GM23338 (cell line): ENCODE measurements at regions not wholly inside any gene's neighbourhood (a gene's known extent, or its start where the extent isn't known, plus 50 kb on each side); places are given as distances from the start of the nearest gene placed in this dataset.

Experiments used
- ATAC-seq: fragments of 200-7000 bp; cut with Tn5 transposase; 3 replicates; pipeline ENCODE4 v1.9.1; 2020
- DNase-seq: peaks from one replicate; pipeline ENCODE4 v3.0.0-alpha.2; 2015; ENCODE audit warnings: low spot score
- H2AFZ ChIP-seq: fragments of 200-600 bp; sonication (generic); 2 replicates; pipeline ENCODE4 v1.8.0; 2016; ENCODE audit warnings: antibody characterized with exemption, mild to moderate bottlenecking, moderate library complexity
- H3F3A ChIP-seq: fragments of 200-600 bp; sonication (generic); replicated peaks from 2 replicates; pipeline ENCODE4 v1.8.0; 2017; ENCODE audit warnings: antibody characterized with exemption, mixed run types, low read depth
- H3K27ac ChIP-seq: fragments of 200-600 bp; sonication (generic); 2 replicates; pipeline ENCODE4 v1.6.1; 2016; ENCODE audit warnings: low read depth
- H3K27me3 ChIP-seq: fragments of 200-600 bp; sonication (generic); 2 replicates; pipeline ENCODE4 v1.8.0; 2016; ENCODE audit warnings: mild to moderate bottlenecking, mixed run types, moderate library complexity; ENCODE audit not compliant: insufficient read depth
- H3K36me3 ChIP-seq: fragments of 200-600 bp; sonication (generic); 2 replicates; pipeline ENCODE4 v1.8.0; 2016; ENCODE audit warnings: mild to moderate bottlenecking; ENCODE audit not compliant: insufficient read depth
- H3K4me1 ChIP-seq: fragments of 200-600 bp; sonication (generic); 2 replicates; pipeline ENCODE4 v1.8.0; 2016; ENCODE audit warnings: mild to moderate bottlenecking, moderate library complexity; ENCODE audit not compliant: insufficient read depth
- H3K4me2 ChIP-seq: fragments of 200-600 bp; sonication (generic); 2 replicates; pipeline ENCODE4 v1.7.1; 2017; ENCODE audit warnings: mixed run types
- H3K4me3 ChIP-seq: fragments of 200-600 bp; sonication (generic); 2 replicates; pipeline ENCODE4 v1.6.1; 2016; ENCODE audit warnings: mixed run types
- H3K79me2 ChIP-seq: fragments of 200-600 bp; sonication (generic); replicated peaks from 2 replicates; pipeline ENCODE4 v1.8.0; 2017; ENCODE audit warnings: mild to moderate bottlenecking; ENCODE audit not compliant: insufficient read depth
- H3K9me2 ChIP-seq: fragments of 200-600 bp; sonication (generic); 2 replicates; pipeline ENCODE4 v1.8.0; 2017; ENCODE audit not compliant: insufficient read depth
- H4K20me1 ChIP-seq: fragments of 200-600 bp; sonication (generic); replicated peaks from 2 replicates; pipeline ENCODE4 v1.8.0; 2017; ENCODE audit warnings: mild to moderate bottlenecking; ENCODE audit not compliant: insufficient read depth
- H3K27ac Mint-ChIP-seq: 2 replicates; pipeline ENCODE4 v1.8.0; 2020; ENCODE audit warnings: inconsistent platforms, mild to moderate bottlenecking, moderate library complexity, mixed read lengths
- H3K27me3 Mint-ChIP-seq: 3 replicates; pipeline ENCODE4 v1.8.0; 2022; ENCODE audit warnings: low read depth, mild to moderate bottlenecking, moderate library complexity, mixed read lengths, inconsistent platforms; ENCODE audit not compliant: insufficient read depth, poor library complexity
- H3K36me3 Mint-ChIP-seq: 3 replicates; pipeline ENCODE4 v1.8.0; 2021; ENCODE audit warnings: low read depth, mild to moderate bottlenecking, inconsistent platforms, moderate library complexity, mixed read lengths
- H3K4me1 Mint-ChIP-seq: 3 replicates; pipeline ENCODE4 v1.8.0; 2020; ENCODE audit warnings: mild to moderate bottlenecking, inconsistent platforms, mixed read lengths
- H3K4me3 Mint-ChIP-seq: 3 replicates; pipeline ENCODE4 v1.8.0; 2021; ENCODE audit warnings: moderate library complexity, mild to moderate bottlenecking, inconsistent platforms, mixed read lengths
- H3K9me3 Mint-ChIP-seq: 3 replicates; pipeline ENCODE4 v1.8.0; 2020; ENCODE audit warnings: moderate library complexity, mild to moderate bottlenecking, inconsistent platforms, mixed read lengths
- CREB1 ChIP-seq: fragments of 250-450 bp; sonication (Bioruptor Pico); IDR thresholded peaks from 2 replicates; pipeline ENCODE4 v1.5.0; 2020; ENCODE audit warnings: low read depth, mild to moderate bottlenecking, moderate library complexity
- CTCF ChIP-seq, 2 experiments: fragments of 200-600 bp in 1 of 2; sonication (generic) in 1 of 2; conservative IDR thresholded peaks; 2 replicates each; pipeline versions ENCODE4 v1.5.1 to v1.6.1; 2016 to 2017; ENCODE audit warnings: antibody characterized with exemption in 2 of 2, low read depth in 2 of 2, mild to moderate bottlenecking in 2 of 2, moderate library complexity in 1 of 2
- ETS1 ChIP-seq: IDR thresholded peaks from 2 replicates; pipeline ENCODE4 v1.6.1; 2016; ENCODE audit warnings: antibody characterized with exemption
- EZH2 ChIP-seq: fragments of 200-600 bp; sonication (generic); IDR thresholded peaks from one replicate; pipeline ENCODE4 v1.8.0; 2017; ENCODE audit warnings: antibody characterized with exemption, mild to moderate bottlenecking, low read depth; ENCODE audit not compliant: unreplicated experiment
- EZH2phosphoT487 ChIP-seq: fragments of 200-600 bp; sonication (generic); IDR thresholded peaks from one replicate; pipeline ENCODE4 v1.8.1; 2018; ENCODE audit warnings: antibody characterized with exemption; ENCODE audit not compliant: unreplicated experiment
- NANOG ChIP-seq: IDR thresholded peaks from 2 replicates; pipeline ENCODE4 v1.6.1; 2016; ENCODE audit warnings: antibody characterized with exemption, borderline replicate concordance
- POLR2AphosphoS5 ChIP-seq: IDR thresholded peaks from 2 replicates; pipeline ENCODE4 v1.6.1; 2016; ENCODE audit warnings: antibody characterized with exemption, low read depth
- REST ChIP-seq: IDR thresholded peaks from one replicate; pipeline ENCODE4 v1.6.1; 2018; ENCODE audit warnings: antibody characterized with exemption; ENCODE audit not compliant: unreplicated experiment
- STAT1 ChIP-seq: IDR thresholded peaks from one replicate; pipeline ENCODE4 v1.6.1; 2016; ENCODE audit warnings: antibody characterized with exemption; ENCODE audit not compliant: unreplicated experiment
- ZNF114 ChIP-seq: fragments of 250-450 bp; sonication (Bioruptor Pico); IDR thresholded peaks from 2 replicates; pipeline ENCODE4 v1.5.0; 2020; ENCODE audit warnings: mild to moderate bottlenecking, moderate library complexity
- ZNF331 ChIP-seq: fragments of 250-450 bp; sonication (Bioruptor Pico); IDR thresholded peaks from 2 replicates; pipeline ENCODE4 v1.5.0; 2020; ENCODE audit warnings: low read depth, mild to moderate bottlenecking, moderate library complexity

- no peaks in the 10 kb centered on the region for H3F3A ChIP-seq
- Mint-ChIP-seq H3K36me3 (peaks cover 12% of the 10 kb centered on the region; the same call in 1 of the 3 replicates), H3K9me3 (peaks cover 12% of the 10 kb centered on the region), H3K4me3 (no peak overlapping the region), H3K4me1 (peaks cover 2% of the 10 kb centered on the region; the same call in 2 of the 3 replicates), H3K27me3 (no peaks in the 10 kb centered on the region), H3K27ac (no peak overlapping the region)
- H3K36me3 ChIP-seq: no peaks in the 10 kb centered on the region
- no peak for ATAC-seq
- H4K20me1 ChIP-seq: no peaks in the 10 kb centered on the region
- H3K9me2 ChIP-seq: peaks cover 8% of the 10 kb centered on the region; the same call in 1 of the 2 replicates
- no peak for DNase-seq
- no peak for TF ChIP-seq ZNF114 (CRISPR knock-in tag)
- TF ChIP-seq CTCF (conservative IDR thresholded peaks at IDR 0.05; ENCODE audit: low read depth in 2 of 2): no peak
- no peak for TF ChIP-seq CREB1 (CRISPR knock-in tag)
- no peak for TF ChIP-seq EZH2
- TF ChIP-seq EZH2phosphoT487: no peak
- no peak for TF ChIP-seq REST
- TF ChIP-seq ETS1: no peak
- TF ChIP-seq POLR2AphosphoS5: no peak
- no peak for TF ChIP-seq STAT1
- TF ChIP-seq NANOG: no peak
- TF ChIP-seq ZNF331 (CRISPR knock-in tag): no peak
- no peaks in the 10 kb centered on the region for H3K27me3 ChIP-seq
- H3K4me3 ChIP-seq: no peak overlapping the region
- H3K27ac ChIP-seq: no peak overlapping the region
- H3K4me1 ChIP-seq: no peaks in the 10 kb centered on the region
- H2AFZ ChIP-seq: 0 out of 2 replicates have a peak overlapping the region, but pooled peaks have one; percentile 44
- H3K79me2 ChIP-seq: no peaks in the 10 kb centered on the region
- H3K4me2 ChIP-seq: no peak overlapping the region
Observed at GRCh38 chr4:68732653-68733466, 62.4 kb upstream of the UGT2B15 start.
